OCI-LY7 (cell line): ENCODE measurements at regions not wholly inside any gene's neighbourhood (a gene's known extent, or its start where the extent isn't known, plus 50 kb on each side); places are given as distances from the start of the nearest gene placed in this dataset.

ENCODE experiments used
- BruUV-seq: library from RNA; stranded (reverse); fragments of 400-500 nt; replicated peaks from 2 replicates; lab custom pipeline; 2021; lab: Mats Ljungman, UMichigan
- CTCF ChIA-PET: fragments of 300-600 bp; sonication (Branson Sonifier 250); formaldehyde crosslinking; loops from one replicate; lab custom pipeline; 2022; ENCODE audit warnings: antibody characterized with exemption; ENCODE audit not compliant: unreplicated experiment; lab: Charles Lee
- POLR2A ChIA-PET: fragments of 300-600 bp; sonication (Branson Sonifier 250); formaldehyde crosslinking; loops from one replicate; lab custom pipeline; 2022; ENCODE audit warnings: antibody characterized with exemption; lab: Charles Lee
- DNase-seq: peaks from one replicate; pipeline ENCODE4 v3.0.0-alpha.2; 2015; ENCODE audit warnings: low spot score
- H2AFZ ChIP-seq: fragments of 200-600 bp; sonication (generic), shearing (Covaris generic); 2 replicates; pipeline ENCODE4 v1.6.1; 2014; ENCODE audit warnings: mild to moderate bottlenecking, antibody characterized with exemption, low read length, moderate library complexity
- H3K27ac ChIP-seq: fragments of 200-600 bp; sonication (generic); 2 replicates; pipeline ENCODE4 v1.5.1; 2014; ENCODE audit warnings: mixed run types, low read depth, mild to moderate bottlenecking, moderate library complexity, low read length, inconsistent platforms; ENCODE audit not compliant: poor library complexity, severe bottlenecking
- H3K36me3 ChIP-seq: fragments of 200-600 bp; sonication (generic); 2 replicates; pipeline ENCODE4 v1.6.1; 2014; ENCODE audit warnings: mild to moderate bottlenecking, antibody characterized with exemption, low read length, moderate library complexity, mixed read lengths; ENCODE audit not compliant: insufficient read depth
- H3K4me1 ChIP-seq: fragments of 200-600 bp; sonication (generic); 2 replicates; pipeline ENCODE4 v1.5.1; 2014; ENCODE audit warnings: mild to moderate bottlenecking, low read length; ENCODE audit not compliant: insufficient read depth, poor library complexity, severe bottlenecking
- H3K4me2 ChIP-seq: fragments of 200-600 bp; sonication (generic); 2 replicates; pipeline ENCODE4 v1.6.1; 2014; ENCODE audit warnings: mild to moderate bottlenecking, low read length
- H3K4me3 ChIP-seq: fragments of 200-600 bp; sonication (generic); 2 replicates; pipeline ENCODE4 v1.5.1; 2014; ENCODE audit warnings: mild to moderate bottlenecking, low read depth, low read length; ENCODE audit not compliant: poor library complexity, severe bottlenecking
- H3K79me2 ChIP-seq: fragments of 200-600 bp; sonication (generic); 2 replicates; pipeline ENCODE4 v1.6.1; 2016; ENCODE audit warnings: low read depth, mild to moderate bottlenecking, low read length, moderate library complexity, mixed read lengths; ENCODE audit not compliant: insufficient read depth
- H3K9me2 ChIP-seq: fragments of 200-600 bp; sonication (generic); 2 replicates; pipeline ENCODE4 v1.6.1; 2016; ENCODE audit warnings: mild to moderate bottlenecking, low read length, mixed read lengths; ENCODE audit not compliant: insufficient read depth
- H3K9me3 ChIP-seq: fragments of 200-600 bp; sonication (generic); 2 replicates; pipeline ENCODE4 v1.6.1; 2014; ENCODE audit warnings: mild to moderate bottlenecking, mixed run types, low read length, mixed read lengths
- H4K20me1 ChIP-seq: fragments of 200-600 bp; sonication (generic); 2 replicates; pipeline ENCODE4 v1.6.1; 2014; ENCODE audit warnings: mild to moderate bottlenecking, antibody characterized with exemption, low read length, moderate library complexity, mixed read lengths; ENCODE audit not compliant: insufficient read depth
- EZH2phosphoT487 ChIP-seq: fragments of 200-600 bp; sonication (generic); IDR thresholded peaks from 2 replicates; pipeline ENCODE4 v1.6.1; 2018; ENCODE audit warnings: low read depth, borderline replicate concordance, mild to moderate bottlenecking, mixed run types, antibody characterized with exemption, low read length, moderate library complexity, mixed read lengths
- intact Hi-C: fragments of 100-400 bp; cut with micrococcal nuclease; formaldehyde crosslinking; loops from one replicate; pipeline ENCODE4 v1.10.0; 2022; ENCODE audit not compliant: unreplicated experiment
- TF ChIP-seq, protein P1 (sequence below): fragments of 200-600 bp; sonication (generic); conservative IDR thresholded peaks from 2 replicates; pipeline ENCODE4 v1.5.1; 2014; ENCODE audit warnings: mild to moderate bottlenecking, antibody characterized with exemption, low read length, moderate library complexity, mixed read lengths

- Histone ChIP-seq H3K4me3 (no peak overlapping the region), H3K4me2 (no peak overlapping the region), H4K20me1 (no peaks in the 10 kb centered on the region), H3K4me1 (no peaks in the 10 kb centered on the region), H3K27ac (no peak overlapping the region), H3K9me3 (no peaks in the 10 kb centered on the region), H3K36me3 (no peaks in the 10 kb centered on the region), H2AFZ (no peak overlapping the region), H3K79me2 (no peaks in the 10 kb centered on the region), H3K9me2 (no peaks in the 10 kb centered on the region)
- intact Hi-C loops = no loop called here
- ChIA-PET POLR2A (interaction anchor here (0.7 kb wide), 1 partner anchor 243 kb away, joined by 3 read pairs; no protein-coding TSS in a partner anchor), CTCF (no interaction called here)
- no peak for TF ChIP-seq EZH2phosphoT487
- TF ChIP-seq, protein P1, sequence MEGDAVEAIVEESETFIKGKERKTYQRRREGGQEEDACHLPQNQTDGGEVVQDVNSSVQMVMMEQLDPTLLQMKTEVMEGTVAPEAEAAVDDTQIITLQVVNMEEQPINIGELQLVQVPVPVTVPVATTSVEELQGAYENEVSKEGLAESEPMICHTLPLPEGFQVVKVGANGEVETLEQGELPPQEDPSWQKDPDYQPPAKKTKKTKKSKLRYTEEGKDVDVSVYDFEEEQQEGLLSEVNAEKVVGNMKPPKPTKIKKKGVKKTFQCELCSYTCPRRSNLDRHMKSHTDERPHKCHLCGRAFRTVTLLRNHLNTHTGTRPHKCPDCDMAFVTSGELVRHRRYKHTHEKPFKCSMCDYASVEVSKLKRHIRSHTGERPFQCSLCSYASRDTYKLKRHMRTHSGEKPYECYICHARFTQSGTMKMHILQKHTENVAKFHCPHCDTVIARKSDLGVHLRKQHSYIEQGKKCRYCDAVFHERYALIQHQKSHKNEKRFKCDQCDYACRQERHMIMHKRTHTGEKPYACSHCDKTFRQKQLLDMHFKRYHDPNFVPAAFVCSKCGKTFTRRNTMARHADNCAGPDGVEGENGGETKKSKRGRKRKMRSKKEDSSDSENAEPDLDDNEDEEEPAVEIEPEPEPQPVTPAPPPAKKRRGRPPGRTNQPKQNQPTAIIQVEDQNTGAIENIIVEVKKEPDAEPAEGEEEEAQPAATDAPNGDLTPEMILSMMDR = no peak
- DNase-seq = no peak
- no TSS peak for BruUV-seq
These were observed 108.5 kb downstream of the CYB561 start for GRCh38 chr17:63337579-63337978.

- H3K4me2 ChIP-seq = no peak overlapping the region
- H2AFZ ChIP-seq = no peak overlapping the region
- H4K20me1 ChIP-seq = no peaks in the 10 kb centered on the region
- intact Hi-C loops = no loop called here
- no peaks in the 10 kb centered on the region for H3K79me2 ChIP-seq
- H3K9me2 ChIP-seq = no peaks in the 10 kb centered on the region
- CTCF ChIA-PET = no interaction called here
- no peaks in the 10 kb centered on the region for H3K4me1 ChIP-seq
- no TSS peak for BruUV-seq
- POLR2A ChIA-PET = no interaction called here
- no peaks in the 10 kb centered on the region for H3K36me3 ChIP-seq
- no peaks in the 10 kb centered on the region for H3K9me3 ChIP-seq
- H3K4me3 ChIP-seq = no peak overlapping the region
- DNase-seq = no peak
- TF ChIP-seq, protein P1 = no peak
- TF ChIP-seq EZH2phosphoT487 = no peak
- no peak overlapping the region for H3K27ac ChIP-seq
These were observed 107.8 kb downstream of the CYB561 start for GRCh38 chr17:63338272-63338671.

GRCh38 chr17:63341276-63341675 lies 104.8 kb downstream of the CYB561 start:
- intact Hi-C loops = no loop called here
- no TSS peak for BruUV-seq
- DNase-seq = no peak
- H3K27ac ChIP-seq = no peak overlapping the region
- no peaks in the 10 kb centered on the region for H4K20me1 ChIP-seq
- H2AFZ ChIP-seq = no peak overlapping the region
- H3K9me3 ChIP-seq = no peaks in the 10 kb centered on the region
- no peaks in the 10 kb centered on the region for H3K4me1 ChIP-seq
- H3K79me2 ChIP-seq = no peaks in the 10 kb centered on the region
- TF ChIP-seq, protein P1 = no peak
- TF ChIP-seq EZH2phosphoT487 = no peak
- H3K9me2 ChIP-seq = no peaks in the 10 kb centered on the region
- CTCF ChIA-PET = no interaction called here
- POLR2A ChIA-PET = interaction anchor here (0.5 kb wide), 1 partner anchor 1262 kb away, joined by 6 read pairs; no protein-coding TSS in a partner anchor
- no peak overlapping the region for H3K4me2 ChIP-seq
- no peak overlapping the region for H3K4me3 ChIP-seq
- no peaks in the 10 kb centered on the region for H3K36me3 ChIP-seq
